Spleen (tissue), 11 donors: ENCODE measurements at regions not wholly inside any gene's neighbourhood (a gene's known extent, or its start where the extent isn't known, plus 50 kb on each side); places are given as distances from the start of the nearest gene placed in this dataset.

ENCODE experiments used
- DNase-seq: peaks from one replicate; pipeline ENCODE4 v3.0.0-alpha.2; 2020
- H3K27ac ChIP-seq, 8 donors: fragments of 200-600 bp; sonication (generic) in 7 of 8; 1 replicate in 4 of 8; 2 replicates in 4 of 8; pipeline versions ENCODE4 v1.5.0 to v1.8.0; 2016 to 2021; ENCODE audit warnings: inconsistent platforms in 4 of 8, mild to moderate bottlenecking in 4 of 8, moderate library complexity in 1 of 8
- H3K27me3 ChIP-seq, 7 donors: fragments of 200-600 bp; sonication (generic) in 6 of 7; replicated peaks in 1 of 7; 1 replicate in 4 of 7; 2 replicates in 3 of 7; pipeline versions ENCODE4 v1.5.0 to v1.8.0; 2016 to 2021; ENCODE audit warnings: inconsistent platforms in 3 of 7, mild to moderate bottlenecking in 1 of 7
- H3K36me3 ChIP-seq, 6 donors: fragments of 200-600 bp; sonication (generic) in 5 of 6; 1 replicate in 4 of 6; 2 replicates in 2 of 6; pipeline versions ENCODE4 v1.5.0 to v1.8.0; 2016 to 2021; ENCODE audit warnings: inconsistent platforms in 2 of 6
- H3K4me1 ChIP-seq, 6 donors: fragments of 200-600 bp; sonication (generic) in 5 of 6; 1 replicate in 3 of 6; 2 replicates in 3 of 6; pipeline versions ENCODE4 v1.5.0 to v1.8.0; 2016 to 2021; ENCODE audit warnings: inconsistent platforms in 3 of 6
- H3K4me3 ChIP-seq, 8 donors: fragments of 200-600 bp; sonication (generic) in 7 of 8; 1 replicate in 4 of 8; 2 replicates in 4 of 8; pipeline versions ENCODE4 v1.5.0 to v1.8.0; 2016 to 2021; ENCODE audit warnings: inconsistent platforms in 4 of 8, mild to moderate bottlenecking in 4 of 8, moderate library complexity in 2 of 8
- H3K9me3 ChIP-seq, 8 donors: fragments of 200-600 bp; sonication (generic) in 7 of 8; 1 replicate in 4 of 8; 2 replicates in 4 of 8; pipeline versions ENCODE4 v1.5.0 to v1.8.0; 2016 to 2021; ENCODE audit warnings: inconsistent platforms in 4 of 8
- POLR2A ChIP-seq, 3 donors: fragments of 450-650 bp; IDR thresholded peaks; one replicate each; pipeline ENCODE4 v1.5.1; 2017; ENCODE audit warnings: antibody characterized with exemption in 3 of 3, mild to moderate bottlenecking in 1 of 3
- POLR2AphosphoS5 ChIP-seq, 3 donors: sonication (generic); formaldehyde crosslinking; IDR thresholded peaks; one replicate each; pipeline ENCODE4 v1.5.1; 2017; ENCODE audit warnings: antibody characterized with exemption in 3 of 3
- WGBS, 5 donors: extraction: QIAGEN DNeasy Blood & Tissue Kit in 3 of 5; methylation state at CpG; one replicate each; pipeline versions ENCODE4 v1.1.5 to v1.1.7; 2013 to 2018; 5-methylcytosine and 5-hydroxymethylcytosine counted together
- intact Hi-C: fragments of 100-400 bp; cut with DNase I; formaldehyde crosslinking; loops from one replicate; pipeline ENCODE4 v1.15.0; 2023; ENCODE audit warnings: low total_unique reads
- TF ChIP-seq, protein P1 (sequence below), 11 experiments: fragments of 200-600 bp in 7 of 11; fragments of 450-650 bp in 4 of 11; sonication (generic) in 4 of 11; IDR thresholded peaks in 8 of 11; conservative IDR thresholded peaks in 3 of 11; 1 replicate in 7 of 11; 2 replicates in 4 of 11; pipeline versions ENCODE4 v1.4.0 to v1.8.0; 2016 to 2021; ENCODE audit warnings: antibody characterized with exemption in 11 of 11, inconsistent platforms in 4 of 11, mild to moderate bottlenecking in 1 of 11
- donor health status: healthy with polysubstance abuse.
- donor health status: DM: no; HTN: no; CAD: no; lungs with moderate emphysema.
- donor health status: DM: no; HTN: no; CAD: no.
- donor health status: Bipolar disorder and iron deficiency.
- donor health status: healthy.
- donor health status: DM: no; HTN: no; CAD: no.
- donor health status: DM: yes; HTN: yes; CAD: no.

DNA sequence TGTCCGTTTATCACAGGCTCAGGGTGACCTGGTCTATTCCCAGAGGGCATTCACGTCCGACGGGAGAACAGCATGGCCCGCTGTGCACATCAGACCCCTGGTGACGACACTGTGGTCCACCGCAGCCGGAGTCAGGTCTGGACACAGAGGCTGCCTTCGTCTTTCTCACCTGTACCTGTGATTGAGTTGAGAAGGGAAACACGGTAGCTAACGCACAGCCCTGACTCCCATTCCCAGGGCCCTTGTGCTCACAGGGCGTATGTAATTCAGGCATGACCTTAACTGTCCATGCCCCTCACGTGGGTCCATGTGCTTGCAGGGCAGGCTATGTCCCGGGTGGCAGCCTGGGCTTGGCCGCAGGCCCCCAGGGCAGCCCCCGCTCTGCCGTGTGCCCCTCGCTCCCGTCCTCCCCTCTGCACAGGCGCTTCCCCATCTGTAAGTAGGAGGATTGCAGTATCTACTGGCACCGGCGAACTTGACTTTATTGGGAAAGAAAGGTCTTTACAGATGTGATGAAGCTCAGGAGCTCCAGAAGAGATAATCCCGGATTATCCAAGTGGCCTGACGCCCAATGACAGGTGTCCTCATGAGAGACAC is 221.3 kb upstream of the TCERG1L start:
- Histone ChIP-seq H3K27ac (no peak overlapping the region), H3K4me3 (no peak overlapping the region), H3K4me1 (no peaks in the 10 kb centered on the region), H3K36me3 (no peaks in the 10 kb centered on the region), H3K9me3 (no peaks in the 10 kb centered on the region), H3K27me3 (no peaks in the 10 kb centered on the region)
- DNase-seq, result no peak
- TF ChIP-seq, protein P1, sequence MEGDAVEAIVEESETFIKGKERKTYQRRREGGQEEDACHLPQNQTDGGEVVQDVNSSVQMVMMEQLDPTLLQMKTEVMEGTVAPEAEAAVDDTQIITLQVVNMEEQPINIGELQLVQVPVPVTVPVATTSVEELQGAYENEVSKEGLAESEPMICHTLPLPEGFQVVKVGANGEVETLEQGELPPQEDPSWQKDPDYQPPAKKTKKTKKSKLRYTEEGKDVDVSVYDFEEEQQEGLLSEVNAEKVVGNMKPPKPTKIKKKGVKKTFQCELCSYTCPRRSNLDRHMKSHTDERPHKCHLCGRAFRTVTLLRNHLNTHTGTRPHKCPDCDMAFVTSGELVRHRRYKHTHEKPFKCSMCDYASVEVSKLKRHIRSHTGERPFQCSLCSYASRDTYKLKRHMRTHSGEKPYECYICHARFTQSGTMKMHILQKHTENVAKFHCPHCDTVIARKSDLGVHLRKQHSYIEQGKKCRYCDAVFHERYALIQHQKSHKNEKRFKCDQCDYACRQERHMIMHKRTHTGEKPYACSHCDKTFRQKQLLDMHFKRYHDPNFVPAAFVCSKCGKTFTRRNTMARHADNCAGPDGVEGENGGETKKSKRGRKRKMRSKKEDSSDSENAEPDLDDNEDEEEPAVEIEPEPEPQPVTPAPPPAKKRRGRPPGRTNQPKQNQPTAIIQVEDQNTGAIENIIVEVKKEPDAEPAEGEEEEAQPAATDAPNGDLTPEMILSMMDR (IDR thresholded peaks at IDR 0.05 in 8 of 11, conservative IDR thresholded peaks at IDR 0.05 in 3 of 11), result no peak
- no peak for TF ChIP-seq POLR2AphosphoS5 (IDR thresholded peaks at IDR 0.05)
- TF ChIP-seq POLR2A (IDR thresholded peaks at IDR 0.05), result no peak
- intact Hi-C loops, result no loop called here
- WGBS, 5 donors, result 85 to 93% (median 87%) methylated on average over 21 to 24 of the region's 24 CpGs

DNA sequence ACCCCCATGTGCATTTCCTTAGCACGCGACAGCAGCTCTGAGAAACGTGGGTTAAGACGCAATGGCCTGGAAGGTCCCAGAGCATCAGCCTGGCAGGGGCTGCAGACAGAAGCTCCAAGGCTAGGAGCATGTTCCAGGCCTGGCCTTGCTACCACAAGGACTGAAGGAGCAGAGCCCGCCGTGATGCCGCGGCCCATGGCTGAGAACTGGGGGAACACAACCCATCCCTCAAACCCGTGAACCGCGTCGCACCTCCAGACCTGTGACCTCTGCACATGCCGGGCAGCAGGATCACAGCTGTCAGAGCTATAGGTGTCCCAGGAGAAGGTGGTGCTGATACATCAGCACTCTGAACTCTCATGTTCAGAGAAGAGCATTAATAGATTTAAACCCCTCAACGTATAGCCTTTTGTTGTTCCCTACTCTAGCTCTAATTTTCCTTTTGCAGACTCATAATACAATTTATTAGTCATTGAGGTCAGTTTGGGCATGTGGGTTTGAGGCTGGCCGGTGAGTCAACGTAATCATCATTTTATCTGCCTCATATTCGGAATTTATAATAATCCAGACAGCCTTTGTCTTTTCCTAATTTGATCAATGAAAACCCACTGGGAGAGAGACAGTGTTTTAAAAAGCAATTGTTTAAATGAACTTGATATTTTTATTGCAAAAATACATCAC is 222.5 kb upstream of the TCERG1L start:
- TF ChIP-seq, protein P1 (IDR thresholded peaks at IDR 0.05 in 8 of 11, conservative IDR thresholded peaks at IDR 0.05 in 3 of 11), result no peak

GRCh38 chr10:131534836-131535235 is 223.3 kb upstream of the TCERG1L start:
- Histone ChIP-seq H3K4me1 (no peaks in the 10 kb centered on the region), H3K27ac (no peak overlapping the region), H3K27me3 (peaks cover 0 to 3% (median 0%) of the 10 kb centered on the region in 7 donors), H3K9me3 (no peaks in the 10 kb centered on the region), H3K36me3 (no peaks in the 10 kb centered on the region), H3K4me3 (no peak overlapping the region)
- WGBS, 5 donors, result 61 to 78% (median 70%) methylated on average over 6 to 11 of the region's 11 CpGs
- no peak for DNase-seq
- TF ChIP-seq POLR2AphosphoS5 (IDR thresholded peaks at IDR 0.05) (no peak), POLR2A (IDR thresholded peaks at IDR 0.05) (no peak)
- TF ChIP-seq, protein P1 (IDR thresholded peaks at IDR 0.05 in 8 of 11, conservative IDR thresholded peaks at IDR 0.05 in 3 of 11), result no peak
- intact Hi-C loops, result no loop called here

More for the DNA sequence above, 222.5 kb upstream of the TCERG1L start:
- Histone ChIP-seq H3K4me3 (no peak overlapping the region), H3K36me3 (no peaks in the 10 kb centered on the region), H3K27me3 (no peaks in the 10 kb centered on the region), H3K4me1 (no peaks in the 10 kb centered on the region), H3K27ac (no peak overlapping the region), H3K9me3 (no peaks in the 10 kb centered on the region)
- 86 to 95% (median 91%) methylated on average over 11 to 17 of the region's 17 CpGs for WGBS, 5 donors
- intact Hi-C loops, result no loop called here
- no peak for DNase-seq

DNA sequence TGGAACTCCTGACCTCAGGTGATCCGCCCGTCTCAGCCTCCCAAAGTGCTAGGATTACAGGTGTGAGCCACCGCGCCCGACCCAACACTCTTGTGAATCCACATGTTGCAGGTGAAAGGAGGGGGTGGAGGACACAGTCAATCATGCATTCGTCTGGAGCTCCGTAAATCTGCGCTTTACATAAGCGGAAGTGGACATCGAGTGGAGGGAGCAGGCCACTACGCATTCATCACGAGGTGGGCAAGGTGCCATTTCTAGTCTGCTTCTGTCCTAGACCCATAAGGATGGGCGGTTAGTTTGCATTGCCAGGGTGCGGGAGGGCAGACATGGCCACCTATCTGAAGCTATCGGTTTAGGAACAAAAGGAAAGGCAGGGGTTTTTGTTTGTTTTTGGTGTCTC is 225.2 kb upstream of the TCERG1L start:
- intact Hi-C loops, result no loop called here
- Histone ChIP-seq H3K27me3 (peaks cover 0 to 5% (median 0%) of the 10 kb centered on the region in 7 donors), H3K9me3 (no peaks in the 10 kb centered on the region), H3K27ac (no peak overlapping the region), H3K36me3 (no peaks in the 10 kb centered on the region), H3K4me1 (no peaks in the 10 kb centered on the region), H3K4me3 (no peak overlapping the region)
- no peak for DNase-seq
- TF ChIP-seq POLR2A (IDR thresholded peaks at IDR 0.05) (no peak), POLR2AphosphoS5 (IDR thresholded peaks at IDR 0.05) (no peak)
- TF ChIP-seq, protein P1 (IDR thresholded peaks at IDR 0.05 in 8 of 11, conservative IDR thresholded peaks at IDR 0.05 in 3 of 11), result no peak
- WGBS, 5 donors, result 87 to 92% (median 88%) methylated on average over 15 of the region's 15 CpGs
